HEK293 (cell line): ENCODE measurements at regions not wholly inside any gene's neighbourhood (a gene's known extent, or its start where the extent isn't known, plus 50 kb on each side); places are given as distances from the start of the nearest gene placed in this dataset.

Source experiments
- GLIS1 ChIP-seq: fragments of 450-650 bp; formaldehyde crosslinking; IDR thresholded peaks from 2 replicates; pipeline ENCODE4 v1.5.1; 2016; ENCODE audit warnings: missing biosample characterization, missing genetic modification characterization
- IKZF3 ChIP-seq: fragments of 450-650 bp; IDR thresholded peaks from 2 replicates; pipeline ENCODE4 v1.5.0; 2018; ENCODE audit warnings: missing biosample characterization, mild to moderate bottlenecking, missing genetic modification characterization, moderate library complexity
- SP3 ChIP-seq: fragments of 450-650 bp; formaldehyde crosslinking; IDR thresholded peaks from 2 replicates; pipeline ENCODE4 v1.5.1; 2016; ENCODE audit warnings: missing biosample characterization, missing genetic modification characterization
- YY1 ChIP-seq: fragments of 450-650 bp; formaldehyde crosslinking; IDR thresholded peaks from 2 replicates; pipeline ENCODE4 v1.5.1; 2018; ENCODE audit warnings: missing biosample characterization, missing genetic modification characterization
- ZNF138 ChIP-seq: fragments of 450-650 bp; formaldehyde crosslinking; IDR thresholded peaks from 2 replicates; pipeline ENCODE4 v1.5.1; 2016; ENCODE audit warnings: missing biosample characterization, missing genetic modification characterization, borderline replicate concordance
- ZNF274 ChIP-seq, 2 experiments: fragments of 200-500 bp in 1 of 2; fragments of 450-650 bp in 1 of 2; sonication (Bioruptor generic) in 1 of 2; formaldehyde crosslinking in 1 of 2; IDR thresholded peaks; 2 replicates each; pipeline versions ENCODE4 v1.5.1 to v1.6.1; 2014 to 2016; ENCODE audit warnings: borderline replicate concordance in 1 of 2, inconsistent platforms in 1 of 2, low read length in 1 of 2, missing biosample characterization in 1 of 2, missing genetic modification characterization in 1 of 2
- ZNF423 ChIP-seq: fragments of 450-650 bp; formaldehyde crosslinking; IDR thresholded peaks from 2 replicates; pipeline ENCODE4 v1.5.1; 2016; ENCODE audit warnings: missing biosample characterization, missing genetic modification characterization
- ZNF670 ChIP-seq: fragments of 450-650 bp; formaldehyde crosslinking; IDR thresholded peaks from 2 replicates; pipeline ENCODE4 v1.5.1; 2016; ENCODE audit warnings: missing biosample characterization, missing genetic modification characterization, low read depth
- ZNF768 ChIP-seq: fragments of 450-650 bp; formaldehyde crosslinking; IDR thresholded peaks from 2 replicates; pipeline ENCODE4 v1.5.1; 2018; ENCODE audit warnings: missing biosample characterization, mild to moderate bottlenecking, missing genetic modification characterization
- TF ChIP-seq, protein P1 (sequence below): fragments of 450-650 bp; formaldehyde crosslinking; conservative IDR thresholded peaks from 2 replicates; pipeline ENCODE4 v1.5.1; 2016; ENCODE audit warnings: low read depth, missing biosample characterization, missing genetic modification characterization
- TF ChIP-seq, protein P2 (sequence below): fragments of 450-650 bp; formaldehyde crosslinking; IDR thresholded peaks from 2 replicates; pipeline ENCODE4 v1.5.1; 2016; ENCODE audit warnings: missing biosample characterization, missing genetic modification characterization, borderline replicate concordance
- TF ChIP-seq, protein P3 (sequence below): fragments of 450-650 bp; formaldehyde crosslinking; IDR thresholded peaks from 2 replicates; pipeline ENCODE4 v1.5.1; 2016; ENCODE audit warnings: missing biosample characterization, missing genetic modification characterization
- TF ChIP-seq, protein P4 (sequence below): fragments of 450-650 bp; formaldehyde crosslinking; IDR thresholded peaks from 2 replicates; pipeline ENCODE4 v1.5.1; 2017; ENCODE audit warnings: missing biosample characterization, missing genetic modification characterization
- TF ChIP-seq, protein P5 (sequence below): fragments of 450-650 bp; formaldehyde crosslinking; IDR thresholded peaks from 2 replicates; pipeline ENCODE4 v1.5.1; 2016; ENCODE audit warnings: missing biosample characterization, missing genetic modification characterization, low read depth

DNA sequence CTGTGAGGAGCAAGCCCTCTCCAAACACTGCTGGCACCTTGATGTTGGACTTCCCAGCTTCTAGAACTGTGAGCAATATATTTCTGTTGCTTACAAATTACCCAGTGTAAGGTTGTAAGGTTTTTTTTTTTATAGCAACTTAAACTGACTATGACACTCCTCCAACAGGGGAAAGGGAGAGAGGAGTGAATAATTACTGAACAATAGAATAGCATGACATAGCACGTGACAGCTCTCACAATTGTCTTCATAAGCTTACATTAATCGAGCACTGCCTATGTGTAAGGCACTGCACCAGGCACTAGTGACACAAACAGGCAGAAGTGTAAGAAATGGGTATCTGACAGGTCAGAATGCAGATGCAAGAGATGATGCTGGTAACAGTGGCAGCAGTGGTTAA lies 136.9 kb downstream of the FAT3 start:
- TF ChIP-seq, protein P1, sequence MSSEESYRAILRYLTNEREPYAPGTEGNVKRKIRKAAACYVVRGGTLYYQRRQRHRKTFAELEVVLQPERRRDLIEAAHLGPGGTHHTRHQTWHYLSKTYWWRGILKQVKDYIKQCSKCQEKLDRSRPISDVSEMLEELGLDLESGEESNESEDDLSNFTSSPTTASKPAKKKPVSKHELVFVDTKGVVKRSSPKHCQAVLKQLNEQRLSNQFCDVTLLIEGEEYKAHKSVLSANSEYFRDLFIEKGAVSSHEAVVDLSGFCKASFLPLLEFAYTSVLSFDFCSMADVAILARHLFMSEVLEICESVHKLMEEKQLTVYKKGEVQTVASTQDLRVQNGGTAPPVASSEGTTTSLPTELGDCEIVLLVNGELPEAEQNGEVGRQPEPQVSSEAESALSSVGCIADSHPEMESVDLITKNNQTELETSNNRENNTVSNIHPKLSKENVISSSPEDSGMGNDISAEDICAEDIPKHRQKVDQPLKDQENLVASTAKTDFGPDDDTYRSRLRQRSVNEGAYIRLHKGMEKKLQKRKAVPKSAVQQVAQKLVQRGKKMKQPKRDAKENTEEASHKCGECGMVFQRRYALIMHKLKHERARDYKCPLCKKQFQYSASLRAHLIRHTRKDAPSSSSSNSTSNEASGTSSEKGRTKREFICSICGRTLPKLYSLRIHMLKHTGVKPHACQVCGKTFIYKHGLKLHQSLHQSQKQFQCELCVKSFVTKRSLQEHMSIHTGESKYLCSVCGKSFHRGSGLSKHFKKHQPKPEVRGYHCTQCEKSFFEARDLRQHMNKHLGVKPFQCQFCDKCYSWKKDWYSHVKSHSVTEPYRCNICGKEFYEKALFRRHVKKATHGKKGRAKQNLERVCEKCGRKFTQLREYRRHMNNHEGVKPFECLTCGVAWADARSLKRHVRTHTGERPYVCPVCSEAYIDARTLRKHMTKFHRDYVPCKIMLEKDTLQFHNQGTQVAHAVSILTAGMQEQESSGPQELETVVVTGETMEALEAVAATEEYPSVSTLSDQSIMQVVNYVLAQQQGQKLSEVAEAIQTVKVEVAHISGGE (tag by site-specific recombination) = no peak
- TF ChIP-seq ZNF423 (no peak), SP3 (no peak), YY1 (tag by site-specific recombination) (no peak), ZNF670 (tag by site-specific recombination) (no peak), ZNF768 (no peak), ZNF138 (tag by site-specific recombination) (no peak), IKZF3 (tag by site-specific recombination) (no peak), ZNF274 (IDR thresholded peaks at IDR 0.05; ENCODE audit: low read length) (no peak), ZNF274 (tag by site-specific recombination; IDR thresholded peaks at IDR 0.05; ENCODE audit: borderline replicate concordance) (no peak), GLIS1 (no peak)
- TF ChIP-seq, protein P2, sequence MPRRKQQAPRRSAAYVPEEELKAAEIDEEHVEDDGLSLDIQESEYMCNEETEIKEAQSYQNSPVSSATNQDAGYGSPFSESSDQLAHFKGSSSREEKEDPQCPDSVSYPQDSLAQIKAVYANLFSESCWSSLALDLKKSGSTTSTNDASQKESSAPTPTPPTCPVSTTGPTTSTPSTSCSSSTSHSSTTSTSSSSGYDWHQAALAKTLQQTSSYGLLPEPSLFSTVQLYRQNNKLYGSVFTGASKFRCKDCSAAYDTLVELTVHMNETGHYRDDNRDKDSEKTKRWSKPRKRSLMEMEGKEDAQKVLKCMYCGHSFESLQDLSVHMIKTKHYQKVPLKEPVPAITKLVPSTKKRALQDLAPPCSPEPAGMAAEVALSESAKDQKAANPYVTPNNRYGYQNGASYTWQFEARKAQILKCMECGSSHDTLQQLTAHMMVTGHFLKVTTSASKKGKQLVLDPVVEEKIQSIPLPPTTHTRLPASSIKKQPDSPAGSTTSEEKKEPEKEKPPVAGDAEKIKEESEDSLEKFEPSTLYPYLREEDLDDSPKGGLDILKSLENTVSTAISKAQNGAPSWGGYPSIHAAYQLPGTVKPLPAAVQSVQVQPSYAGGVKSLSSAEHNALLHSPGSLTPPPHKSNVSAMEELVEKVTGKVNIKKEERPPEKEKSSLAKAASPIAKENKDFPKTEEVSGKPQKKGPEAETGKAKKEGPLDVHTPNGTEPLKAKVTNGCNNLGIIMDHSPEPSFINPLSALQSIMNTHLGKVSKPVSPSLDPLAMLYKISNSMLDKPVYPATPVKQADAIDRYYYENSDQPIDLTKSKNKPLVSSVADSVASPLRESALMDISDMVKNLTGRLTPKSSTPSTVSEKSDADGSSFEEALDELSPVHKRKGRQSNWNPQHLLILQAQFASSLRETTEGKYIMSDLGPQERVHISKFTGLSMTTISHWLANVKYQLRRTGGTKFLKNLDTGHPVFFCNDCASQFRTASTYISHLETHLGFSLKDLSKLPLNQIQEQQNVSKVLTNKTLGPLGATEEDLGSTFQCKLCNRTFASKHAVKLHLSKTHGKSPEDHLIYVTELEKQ (tag by site-specific recombination) = no peak
- TF ChIP-seq, protein P3, sequence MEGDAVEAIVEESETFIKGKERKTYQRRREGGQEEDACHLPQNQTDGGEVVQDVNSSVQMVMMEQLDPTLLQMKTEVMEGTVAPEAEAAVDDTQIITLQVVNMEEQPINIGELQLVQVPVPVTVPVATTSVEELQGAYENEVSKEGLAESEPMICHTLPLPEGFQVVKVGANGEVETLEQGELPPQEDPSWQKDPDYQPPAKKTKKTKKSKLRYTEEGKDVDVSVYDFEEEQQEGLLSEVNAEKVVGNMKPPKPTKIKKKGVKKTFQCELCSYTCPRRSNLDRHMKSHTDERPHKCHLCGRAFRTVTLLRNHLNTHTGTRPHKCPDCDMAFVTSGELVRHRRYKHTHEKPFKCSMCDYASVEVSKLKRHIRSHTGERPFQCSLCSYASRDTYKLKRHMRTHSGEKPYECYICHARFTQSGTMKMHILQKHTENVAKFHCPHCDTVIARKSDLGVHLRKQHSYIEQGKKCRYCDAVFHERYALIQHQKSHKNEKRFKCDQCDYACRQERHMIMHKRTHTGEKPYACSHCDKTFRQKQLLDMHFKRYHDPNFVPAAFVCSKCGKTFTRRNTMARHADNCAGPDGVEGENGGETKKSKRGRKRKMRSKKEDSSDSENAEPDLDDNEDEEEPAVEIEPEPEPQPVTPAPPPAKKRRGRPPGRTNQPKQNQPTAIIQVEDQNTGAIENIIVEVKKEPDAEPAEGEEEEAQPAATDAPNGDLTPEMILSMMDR (tag by site-specific recombination) = no peak
- TF ChIP-seq, protein P4, sequence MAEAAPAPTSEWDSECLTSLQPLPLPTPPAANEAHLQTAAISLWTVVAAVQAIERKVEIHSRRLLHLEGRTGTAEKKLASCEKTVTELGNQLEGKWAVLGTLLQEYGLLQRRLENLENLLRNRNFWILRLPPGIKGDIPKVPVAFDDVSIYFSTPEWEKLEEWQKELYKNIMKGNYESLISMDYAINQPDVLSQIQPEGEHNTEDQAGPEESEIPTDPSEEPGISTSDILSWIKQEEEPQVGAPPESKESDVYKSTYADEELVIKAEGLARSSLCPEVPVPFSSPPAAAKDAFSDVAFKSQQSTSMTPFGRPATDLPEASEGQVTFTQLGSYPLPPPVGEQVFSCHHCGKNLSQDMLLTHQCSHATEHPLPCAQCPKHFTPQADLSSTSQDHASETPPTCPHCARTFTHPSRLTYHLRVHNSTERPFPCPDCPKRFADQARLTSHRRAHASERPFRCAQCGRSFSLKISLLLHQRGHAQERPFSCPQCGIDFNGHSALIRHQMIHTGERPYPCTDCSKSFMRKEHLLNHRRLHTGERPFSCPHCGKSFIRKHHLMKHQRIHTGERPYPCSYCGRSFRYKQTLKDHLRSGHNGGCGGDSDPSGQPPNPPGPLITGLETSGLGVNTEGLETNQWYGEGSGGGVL (tag by site-specific recombination) = no peak
- TF ChIP-seq, protein P5, sequence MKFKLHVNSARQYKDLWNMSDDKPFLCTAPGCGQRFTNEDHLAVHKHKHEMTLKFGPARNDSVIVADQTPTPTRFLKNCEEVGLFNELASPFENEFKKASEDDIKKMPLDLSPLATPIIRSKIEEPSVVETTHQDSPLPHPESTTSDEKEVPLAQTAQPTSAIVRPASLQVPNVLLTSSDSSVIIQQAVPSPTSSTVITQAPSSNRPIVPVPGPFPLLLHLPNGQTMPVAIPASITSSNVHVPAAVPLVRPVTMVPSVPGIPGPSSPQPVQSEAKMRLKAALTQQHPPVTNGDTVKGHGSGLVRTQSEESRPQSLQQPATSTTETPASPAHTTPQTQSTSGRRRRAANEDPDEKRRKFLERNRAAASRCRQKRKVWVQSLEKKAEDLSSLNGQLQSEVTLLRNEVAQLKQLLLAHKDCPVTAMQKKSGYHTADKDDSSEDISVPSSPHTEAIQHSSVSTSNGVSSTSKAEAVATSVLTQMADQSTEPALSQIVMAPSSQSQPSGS (tag by site-specific recombination) = no peak
